ENCODE measurements at regions not wholly inside any gene's neighbourhood (a gene's known extent, or its start where the extent isn't known, plus 50 kb on each side); places are given as distances from the start of the nearest gene placed in this dataset.

GRCh38 chr1:69129538-69129937 lies 438.2 kb upstream of the LRRC7 start:
- Histone ChIP-seq H3K36me3 (ENCODE audit: insufficient read depth, low read length) (no peaks in the 10 kb centered on the region), H3K9me3 (ENCODE audit: control insufficient read depth, insufficient read depth, low read length) (no peaks in the 10 kb centered on the region), H3K4me1 (ENCODE audit: insufficient read depth, low read length) (no peaks in the 10 kb centered on the region), H3K9ac (ENCODE audit: low read depth, low read length) (no peak overlapping the region)

GRCh38 chr1:69138172-69138571 lies 429.6 kb upstream of the LRRC7 start:
- H3K4me1 ChIP-seq (ENCODE audit: insufficient read depth, low read length), result no peaks in the 10 kb centered on the region
- H3K36me3 ChIP-seq (ENCODE audit: insufficient read depth, low read length), result no peaks in the 10 kb centered on the region
- no peak overlapping the region for H3K9ac ChIP-seq (ENCODE audit: low read depth, low read length)
- H3K9me3 ChIP-seq (ENCODE audit: control insufficient read depth, insufficient read depth, low read length), result no peaks in the 10 kb centered on the region; the same call in 1 of the 2 replicates

GRCh38 chr1:69139007-69139406 lies 428.7 kb upstream of the LRRC7 start:
- H3K9me3 ChIP-seq (ENCODE audit: control insufficient read depth, insufficient read depth, low read length), result no peaks in the 10 kb centered on the region; the same call in 1 of the 2 replicates
- no peak overlapping the region for H3K9ac ChIP-seq (ENCODE audit: low read depth, low read length)
- no peaks in the 10 kb centered on the region for H3K4me1 ChIP-seq (ENCODE audit: insufficient read depth, low read length)
- H3K36me3 ChIP-seq (ENCODE audit: insufficient read depth, low read length), result no peaks in the 10 kb centered on the region

- Histone ChIP-seq H3K9me3 (ENCODE audit: control insufficient read depth, insufficient read depth, low read length) (no peaks in the 10 kb centered on the region), H3K4me1 (ENCODE audit: insufficient read depth, low read length) (no peaks in the 10 kb centered on the region; the same call in 1 of the 2 replicates), H3K36me3 (ENCODE audit: insufficient read depth, low read length) (no peaks in the 10 kb centered on the region), H3K9ac (ENCODE audit: low read depth, low read length) (no peak overlapping the region)
Observed at GRCh38 chr1:69146303-69146702, 421.4 kb upstream of the LRRC7 start.

GRCh38 chr1:69148731-69149130 lies 419.0 kb upstream of the LRRC7 start:
- no peaks in the 10 kb centered on the region; the same call in 1 of the 2 replicates for H3K4me1 ChIP-seq (ENCODE audit: insufficient read depth, low read length)

GRCh38 chr1:69157046-69157756 lies 410.5 kb upstream of the LRRC7 start:
- no peaks in the 10 kb centered on the region for H3K4me1 ChIP-seq (ENCODE audit: insufficient read depth, low read length)
- no peak overlapping the region for H3K9ac ChIP-seq (ENCODE audit: low read depth, low read length)
- H3K9me3 ChIP-seq (ENCODE audit: control insufficient read depth, insufficient read depth, low read length), result no peaks in the 10 kb centered on the region
- no peaks in the 10 kb centered on the region for H3K36me3 ChIP-seq (ENCODE audit: insufficient read depth, low read length)

More at GRCh38 chr1:69148731-69149130, 419.0 kb upstream of the LRRC7 start:
- Histone ChIP-seq H3K9me3 (ENCODE audit: control insufficient read depth, insufficient read depth, low read length) (no peaks in the 10 kb centered on the region), H3K9ac (ENCODE audit: low read depth, low read length) (no peak overlapping the region), H3K36me3 (ENCODE audit: insufficient read depth, low read length) (no peaks in the 10 kb centered on the region)

GRCh38 chr1:69163241-69163640 lies 404.5 kb upstream of the LRRC7 start:
- no peaks in the 10 kb centered on the region for H3K9me3 ChIP-seq (ENCODE audit: control insufficient read depth, insufficient read depth, low read length)
- no peaks in the 10 kb centered on the region for H3K4me1 ChIP-seq (ENCODE audit: insufficient read depth, low read length)

GRCh38 chr1:69163779-69164178 lies 403.9 kb upstream of the LRRC7 start:
- no peaks in the 10 kb centered on the region; the same call in 1 of the 2 replicates for H3K9me3 ChIP-seq (ENCODE audit: control insufficient read depth, insufficient read depth, low read length)

More at GRCh38 chr1:69163241-69163640, 404.5 kb upstream of the LRRC7 start:
- H3K36me3 ChIP-seq (ENCODE audit: insufficient read depth, low read length), result no peaks in the 10 kb centered on the region
- H3K9ac ChIP-seq (ENCODE audit: low read depth, low read length), result no peak overlapping the region

GRCh38 chr1:69167876-69168275 lies 399.8 kb upstream of the LRRC7 start:
- no peaks in the 10 kb centered on the region for H3K4me1 ChIP-seq (ENCODE audit: insufficient read depth, low read length)
- peaks cover 5% of the 10 kb centered on the region for H3K9me3 ChIP-seq (ENCODE audit: control insufficient read depth, insufficient read depth, low read length)
- no peaks in the 10 kb centered on the region for H3K36me3 ChIP-seq (ENCODE audit: insufficient read depth, low read length)
- no peak overlapping the region for H3K9ac ChIP-seq (ENCODE audit: low read depth, low read length)

More at GRCh38 chr1:69163779-69164178, 403.9 kb upstream of the LRRC7 start:
- Histone ChIP-seq H3K36me3 (ENCODE audit: insufficient read depth, low read length) (no peaks in the 10 kb centered on the region), H3K4me1 (ENCODE audit: insufficient read depth, low read length) (no peaks in the 10 kb centered on the region), H3K9ac (ENCODE audit: low read depth, low read length) (no peak overlapping the region)

- Histone ChIP-seq H3K4me1 (ENCODE audit: insufficient read depth, low read length) (no peaks in the 10 kb centered on the region), H3K36me3 (ENCODE audit: insufficient read depth, low read length) (no peaks in the 10 kb centered on the region), H3K9ac (ENCODE audit: low read depth, low read length) (no peak overlapping the region), H3K9me3 (ENCODE audit: control insufficient read depth, insufficient read depth, low read length) (peaks cover 9% of the 10 kb centered on the region)
Observed at GRCh38 chr1:69171248-69171647, 396.5 kb upstream of the LRRC7 start.

GRCh38 chr1:69172003-69173000 lies 395.4 kb upstream of the LRRC7 start:
- Histone ChIP-seq H3K9me3 (ENCODE audit: control insufficient read depth, insufficient read depth, low read length) (peaks cover 9% of the 10 kb centered on the region), H3K4me1 (ENCODE audit: insufficient read depth, low read length) (no peaks in the 10 kb centered on the region), H3K36me3 (ENCODE audit: insufficient read depth, low read length) (no peaks in the 10 kb centered on the region), H3K9ac (ENCODE audit: low read depth, low read length) (no peak overlapping the region)

GRCh38 chr1:69175053-69175452 lies 392.7 kb upstream of the LRRC7 start:
- Histone ChIP-seq H3K9ac (ENCODE audit: low read depth, low read length) (no peak overlapping the region), H3K4me1 (ENCODE audit: insufficient read depth, low read length) (no peaks in the 10 kb centered on the region), H3K9me3 (ENCODE audit: control insufficient read depth, insufficient read depth, low read length) (peaks cover 9% of the 10 kb centered on the region), H3K36me3 (ENCODE audit: insufficient read depth, low read length) (no peaks in the 10 kb centered on the region)

GRCh38 chr1:69180358-69180757 lies 387.4 kb upstream of the LRRC7 start:
- Histone ChIP-seq H3K9me3 (ENCODE audit: control insufficient read depth, insufficient read depth, low read length) (peaks cover under 1% of the 10 kb centered on the region; the same call in 1 of the 2 replicates), H3K4me1 (ENCODE audit: insufficient read depth, low read length) (no peaks in the 10 kb centered on the region), H3K36me3 (ENCODE audit: insufficient read depth, low read length) (no peaks in the 10 kb centered on the region), H3K9ac (ENCODE audit: low read depth, low read length) (no peak overlapping the region)

- H3K9me3 ChIP-seq (ENCODE audit: control insufficient read depth, insufficient read depth, low read length), result no peaks in the 10 kb centered on the region; the same call in none of the 2 replicates
- H3K9ac ChIP-seq (ENCODE audit: low read depth, low read length), result no peak overlapping the region
- no peaks in the 10 kb centered on the region for H3K4me1 ChIP-seq (ENCODE audit: insufficient read depth, low read length)
- H3K36me3 ChIP-seq (ENCODE audit: insufficient read depth, low read length), result no peaks in the 10 kb centered on the region
Observed at GRCh38 chr1:69185378-69185777, 382.3 kb upstream of the LRRC7 start.

Measured in ES-I3 (cell line).